ENCODE measurements at regions not wholly inside any gene's neighbourhood (a gene's known extent, or its start where the extent isn't known, plus 50 kb on each side); places are given as distances from the start of the nearest gene placed in this dataset.

GRCh38 chr4:125975861-125976397 lies 661.2 kb downstream of the FAT4 start:
- DNase-seq, result no peak

- DNase-seq, result no peak
Measured at GRCh38 chr4:125979950-125980349, 665.2 kb downstream of the FAT4 start.

- DNase-seq, result no peak
Measured at GRCh38 chr4:125983168-125983567, 668.4 kb downstream of the FAT4 start.

GRCh38 chr4:125985856-125986255 lies 671.1 kb downstream of the FAT4 start:
- no peak for DNase-seq

DNA sequence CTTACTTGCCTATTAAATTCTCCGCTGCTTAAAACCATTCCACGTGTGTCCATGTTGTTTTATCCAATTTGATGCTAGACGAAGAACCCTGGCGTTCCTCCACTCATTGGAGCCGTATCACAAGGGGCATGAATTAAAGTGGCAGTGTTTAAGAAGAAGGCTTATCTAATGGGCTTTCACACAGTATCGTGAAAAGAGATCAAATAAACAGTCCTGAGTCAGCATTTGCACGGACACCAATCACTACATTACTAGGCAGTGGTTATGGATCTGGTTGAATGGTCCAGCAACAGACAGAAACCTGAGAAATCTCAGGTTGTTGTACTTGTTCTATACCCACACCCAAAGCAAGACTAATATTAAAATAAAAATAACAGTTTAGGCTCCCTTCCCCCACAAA lies 671.6 kb downstream of the FAT4 start:
- no peak for DNase-seq

- DNase-seq, result no peak
Measured at GRCh38 chr4:125988464-125988863, 673.7 kb downstream of the FAT4 start.

DNA sequence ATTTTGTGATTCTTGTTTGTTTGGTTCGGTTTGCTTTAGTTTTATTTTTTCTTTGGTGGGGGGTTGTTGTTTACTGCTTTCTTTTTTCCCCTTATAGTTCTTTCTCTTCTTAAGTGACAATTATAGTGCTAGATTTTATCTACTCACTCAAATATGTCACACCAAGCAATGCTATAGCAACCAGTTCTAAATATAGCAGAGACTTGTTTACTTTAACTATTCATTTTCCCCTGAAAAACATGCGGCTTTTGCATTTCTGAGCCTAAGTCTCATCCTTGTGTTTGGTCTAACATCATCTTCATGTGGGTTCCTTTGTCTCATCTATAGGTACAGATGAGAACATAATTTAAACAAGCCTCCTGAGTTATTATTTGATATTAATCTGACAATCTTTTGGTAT lies 676.6 kb downstream of the FAT4 start:
- DNase-seq, result no peak

- no peak for DNase-seq
Measured at GRCh38 chr4:125992891-125993290, 678.1 kb downstream of the FAT4 start.

GRCh38 chr4:125994024-125994423 lies 679.3 kb downstream of the FAT4 start:
- no peak for DNase-seq

DNA sequence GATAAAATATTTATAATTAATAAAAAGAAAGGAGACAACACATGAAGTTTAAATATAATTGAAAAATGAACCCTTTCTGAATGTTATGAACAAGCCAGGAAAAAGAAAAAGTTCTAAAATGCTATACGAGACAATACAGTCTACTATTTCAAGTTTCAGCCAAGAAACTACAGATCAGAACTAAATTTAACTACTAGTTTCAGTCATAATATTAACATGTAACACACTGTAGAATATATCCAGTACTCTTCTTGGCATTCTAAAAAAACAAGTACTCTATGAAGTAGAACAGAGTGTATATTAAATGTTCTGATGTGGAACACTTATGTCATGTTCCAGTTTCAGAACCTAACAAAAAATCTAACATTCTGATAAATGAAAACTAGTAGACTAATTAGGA lies 679.7 kb downstream of the FAT4 start:
- DNase-seq, result no peak

GRCh38 chr4:126004941-126005340 lies 690.2 kb downstream of the FAT4 start:
- no peak for DNase-seq

DNA sequence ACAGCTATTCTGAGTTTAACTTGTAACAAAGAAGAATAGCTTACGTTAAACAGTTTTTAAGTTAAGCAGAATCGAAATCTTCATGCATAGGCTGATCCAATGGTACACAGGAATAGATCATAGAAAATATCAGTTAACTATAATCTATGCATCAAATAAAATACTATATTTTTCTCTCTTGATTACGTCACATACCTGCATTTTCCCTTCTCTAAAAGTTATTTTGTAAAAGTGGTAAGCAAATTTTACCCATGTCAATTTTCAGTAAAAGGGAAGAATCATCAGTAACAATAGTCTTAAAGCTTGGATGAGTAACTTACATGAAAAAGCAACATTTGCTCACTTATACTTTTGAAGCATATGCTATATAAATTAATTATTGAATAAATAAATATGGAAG lies 692.4 kb downstream of the FAT4 start:
- DNase-seq, result no peak

DNA sequence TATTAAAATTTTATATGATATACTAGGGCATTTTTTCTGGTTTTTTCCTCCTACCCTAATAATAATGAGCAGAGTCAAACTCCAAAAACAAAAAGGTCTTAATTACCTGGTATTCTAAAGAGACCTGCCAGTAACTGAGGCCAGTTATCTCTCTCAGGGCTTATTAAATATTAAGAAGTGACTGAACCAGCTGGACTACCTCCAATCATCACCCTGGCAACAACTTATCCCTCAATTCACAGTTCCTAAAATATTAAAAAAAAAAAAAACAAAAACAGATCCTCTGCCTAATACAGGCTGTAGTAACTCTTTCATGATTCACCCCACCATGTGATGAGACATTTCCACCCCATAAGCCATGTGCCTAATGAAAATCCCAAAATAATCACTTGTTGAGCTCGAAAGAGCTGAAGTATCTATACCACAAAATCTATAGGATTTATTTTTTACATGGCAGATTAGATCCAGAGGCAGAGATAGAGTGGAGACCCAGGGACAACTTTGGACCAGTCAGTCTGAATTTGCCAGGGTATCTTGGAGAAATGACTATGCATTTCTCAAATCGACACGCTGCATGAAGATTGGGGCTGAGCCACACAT lies 698.0 kb downstream of the FAT4 start:
- DNase-seq, result no peak

- no peak for DNase-seq
Measured at GRCh38 chr4:126018274-126018673, 703.5 kb downstream of the FAT4 start.

- no peak for DNase-seq
Measured at GRCh38 chr4:126023896-126024295, 709.1 kb downstream of the FAT4 start.

- DNase-seq, result no peak
Measured at GRCh38 chr4:126027601-126028000, 712.8 kb downstream of the FAT4 start.

DNA sequence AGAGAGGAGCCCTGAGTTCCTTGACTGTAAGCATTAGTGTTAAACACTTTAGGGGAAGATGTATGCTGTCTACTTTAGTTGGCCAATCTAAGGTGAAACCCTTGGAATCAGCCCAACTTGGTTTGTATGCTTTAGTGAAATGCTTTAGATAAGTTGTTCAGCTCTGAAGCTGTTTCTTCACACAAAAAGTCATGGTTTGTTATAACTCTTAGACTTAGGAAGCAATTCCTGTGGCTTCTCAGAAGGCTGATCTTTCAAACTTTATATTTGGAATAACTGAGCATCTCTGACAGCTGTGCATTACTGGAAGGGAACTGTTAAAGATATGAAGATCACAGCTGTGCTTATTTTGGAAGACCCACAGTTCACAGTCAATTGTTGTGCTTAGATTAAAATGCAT lies 714.1 kb downstream of the FAT4 start:
- no peak for DNase-seq

DNA sequence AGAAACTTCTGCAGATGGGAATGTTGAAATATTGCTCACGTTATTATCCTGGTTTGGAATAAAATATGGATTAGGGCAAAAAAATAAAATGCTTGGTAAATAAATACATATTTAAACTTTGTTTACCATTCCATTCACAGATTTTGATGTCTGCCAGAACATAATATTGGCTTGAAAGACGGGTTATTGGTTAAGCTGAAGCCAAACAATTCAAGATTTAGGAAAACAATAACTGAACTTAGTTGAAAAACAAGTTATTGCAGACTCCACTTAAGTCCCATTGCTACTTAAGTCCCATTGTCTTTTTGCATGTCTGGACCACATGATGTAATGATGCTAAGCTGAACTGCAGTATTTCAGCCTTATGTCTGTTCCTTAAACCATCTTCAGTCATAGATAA lies 722.5 kb downstream of the FAT4 start:
- DNase-seq, result no peak

GRCh38 chr4:126038502-126039144 lies 723.9 kb downstream of the FAT4 start:
- no peak for DNase-seq

GRCh38 chr4:126046081-126046614 lies 731.4 kb downstream of the FAT4 start:
- DNase-seq, result no peak

- no peak for DNase-seq
Measured at GRCh38 chr4:126047114-126047513, 732.4 kb downstream of the FAT4 start.

DNA sequence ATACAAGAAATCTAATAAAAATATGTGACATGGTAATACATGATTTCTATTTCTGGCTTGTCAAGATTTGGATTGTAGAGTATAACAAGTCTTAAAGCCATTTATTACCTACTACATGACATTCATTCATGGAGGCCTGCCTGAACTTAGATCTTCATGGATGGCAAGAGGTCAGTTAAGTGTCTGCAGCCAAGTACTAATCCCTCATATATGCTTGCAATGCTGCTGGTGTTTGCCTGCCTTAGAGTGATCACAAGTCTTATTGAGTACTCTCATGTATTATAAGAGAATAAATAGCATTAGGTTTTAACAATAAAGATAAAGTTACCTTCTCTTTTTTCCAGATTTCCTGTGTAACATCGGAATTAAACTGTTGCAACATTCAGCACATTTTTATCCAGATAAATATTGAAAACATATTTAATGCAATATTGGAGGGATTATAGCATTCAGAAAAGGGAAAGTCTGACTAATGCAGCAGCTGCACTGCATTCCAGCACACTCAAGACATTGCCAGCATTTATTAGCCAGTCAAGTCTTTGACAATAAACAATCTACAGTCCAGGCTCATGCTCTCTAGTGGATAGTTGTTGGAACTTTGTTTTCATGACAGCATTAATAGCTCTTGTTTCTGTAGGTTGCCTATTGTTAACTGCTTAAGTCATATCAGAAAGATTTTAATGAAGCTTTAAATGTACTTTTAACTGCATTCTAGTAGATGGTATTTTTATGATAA lies 737.1 kb downstream of the FAT4 start:
- no peak for DNase-seq

GRCh38 chr4:126056116-126056650 lies 741.4 kb downstream of the FAT4 start:
- DNase-seq, result no peak

DNA sequence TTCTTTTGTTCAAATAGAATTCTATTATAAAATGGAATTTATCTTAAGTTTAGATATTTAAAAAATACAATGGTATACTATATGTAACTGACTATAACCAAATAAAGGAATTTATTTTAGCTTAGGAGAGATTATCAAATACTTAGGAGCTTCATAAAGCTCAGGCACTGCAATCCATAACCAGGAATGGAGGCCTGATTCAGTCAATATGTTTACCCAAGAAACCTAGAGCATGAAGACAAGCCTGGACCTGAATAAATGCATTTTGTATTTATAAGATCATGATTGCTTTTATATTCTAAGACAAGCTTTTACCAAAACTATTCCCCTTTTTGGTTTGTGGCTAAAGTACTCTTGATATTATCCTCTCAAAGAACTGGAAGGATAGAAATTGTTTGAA lies 742.6 kb downstream of the FAT4 start:
- DNase-seq, result no peak

All from T1000 (cell line).